Spleen (tissue), 11 donors: ENCODE measurements at regions not wholly inside any gene's neighbourhood (a gene's known extent, or its start where the extent isn't known, plus 50 kb on each side); places are given as distances from the start of the nearest gene placed in this dataset.

ENCODE experiments used
- DNase-seq: peaks from one replicate; pipeline ENCODE4 v3.0.0-alpha.2; 2020
- H3K27ac ChIP-seq, 8 donors: fragments of 200-600 bp; sonication (generic) in 7 of 8; 1 replicate in 4 of 8; 2 replicates in 4 of 8; pipeline versions ENCODE4 v1.5.0 to v1.8.0; 2016 to 2021; ENCODE audit warnings: inconsistent platforms in 4 of 8, mild to moderate bottlenecking in 4 of 8, moderate library complexity in 1 of 8
- H3K27me3 ChIP-seq, 7 donors: fragments of 200-600 bp; sonication (generic) in 6 of 7; replicated peaks in 1 of 7; 1 replicate in 4 of 7; 2 replicates in 3 of 7; pipeline versions ENCODE4 v1.5.0 to v1.8.0; 2016 to 2021; ENCODE audit warnings: inconsistent platforms in 3 of 7, mild to moderate bottlenecking in 1 of 7
- H3K36me3 ChIP-seq, 6 donors: fragments of 200-600 bp; sonication (generic) in 5 of 6; 1 replicate in 4 of 6; 2 replicates in 2 of 6; pipeline versions ENCODE4 v1.5.0 to v1.8.0; 2016 to 2021; ENCODE audit warnings: inconsistent platforms in 2 of 6
- H3K4me1 ChIP-seq, 6 donors: fragments of 200-600 bp; sonication (generic) in 5 of 6; 1 replicate in 3 of 6; 2 replicates in 3 of 6; pipeline versions ENCODE4 v1.5.0 to v1.8.0; 2016 to 2021; ENCODE audit warnings: inconsistent platforms in 3 of 6
- H3K4me3 ChIP-seq, 8 donors: fragments of 200-600 bp; sonication (generic) in 7 of 8; 1 replicate in 4 of 8; 2 replicates in 4 of 8; pipeline versions ENCODE4 v1.5.0 to v1.8.0; 2016 to 2021; ENCODE audit warnings: inconsistent platforms in 4 of 8, mild to moderate bottlenecking in 4 of 8, moderate library complexity in 2 of 8
- H3K9me3 ChIP-seq, 8 donors: fragments of 200-600 bp; sonication (generic) in 7 of 8; 1 replicate in 4 of 8; 2 replicates in 4 of 8; pipeline versions ENCODE4 v1.5.0 to v1.8.0; 2016 to 2021; ENCODE audit warnings: inconsistent platforms in 4 of 8
- CTCF ChIP-seq, 11 experiments: fragments of 200-600 bp in 7 of 11; fragments of 450-650 bp in 4 of 11; sonication (generic) in 4 of 11; IDR thresholded peaks in 8 of 11; conservative IDR thresholded peaks in 3 of 11; 1 replicate in 7 of 11; 2 replicates in 4 of 11; pipeline versions ENCODE4 v1.4.0 to v1.8.0; 2016 to 2021; ENCODE audit warnings: antibody characterized with exemption in 11 of 11, inconsistent platforms in 4 of 11, mild to moderate bottlenecking in 1 of 11
- POLR2A ChIP-seq, 3 donors: fragments of 450-650 bp; IDR thresholded peaks; one replicate each; pipeline ENCODE4 v1.5.1; 2017; ENCODE audit warnings: antibody characterized with exemption in 3 of 3, mild to moderate bottlenecking in 1 of 3
- POLR2AphosphoS5 ChIP-seq, 3 donors: sonication (generic); formaldehyde crosslinking; IDR thresholded peaks; one replicate each; pipeline ENCODE4 v1.5.1; 2017; ENCODE audit warnings: antibody characterized with exemption in 3 of 3
- WGBS, 5 donors: extraction: QIAGEN DNeasy Blood & Tissue Kit in 3 of 5; methylation state at CpG; one replicate each; pipeline versions ENCODE4 v1.1.5 to v1.1.7; 2013 to 2018; 5-methylcytosine and 5-hydroxymethylcytosine counted together
- intact Hi-C: fragments of 100-400 bp; cut with DNase I; formaldehyde crosslinking; loops from one replicate; pipeline ENCODE4 v1.15.0; 2023; ENCODE audit warnings: low total_unique reads
- donor health status: healthy with polysubstance abuse.
- donor health status: DM: no; HTN: no; CAD: no; lungs with moderate emphysema.
- donor health status: DM: no; HTN: no; CAD: no.
- donor health status: Bipolar disorder and iron deficiency.
- donor health status: healthy.
- donor health status: DM: no; HTN: no; CAD: no.
- donor health status: DM: yes; HTN: yes; CAD: no.

- Histone ChIP-seq H3K27ac (no peak overlapping the region), H3K36me3 (no peaks in the 10 kb centered on the region), H3K4me1 (no peaks in the 10 kb centered on the region), H3K9me3 (peaks cover 0 to 22% (median 16%) of the 10 kb centered on the region in 8 donors), H3K27me3 (no peaks in the 10 kb centered on the region), H3K4me3 (no peak overlapping the region)
- DNase-seq: no peak
- intact Hi-C loops: no loop called here
- TF ChIP-seq POLR2A (IDR thresholded peaks at IDR 0.05): no peak
- TF ChIP-seq POLR2AphosphoS5 (IDR thresholded peaks at IDR 0.05): no peak
- no peak for TF ChIP-seq CTCF (IDR thresholded peaks at IDR 0.05 in 8 of 11, conservative IDR thresholded peaks at IDR 0.05 in 3 of 11)
These were observed 106.9 kb downstream of the TFAP2B start for GRCh38 chr6:50925548-50925947.

- 78 to 82% (median 82%) methylated on average over 2 of the region's 2 CpGs for WGBS, 5 donors
- no peak for DNase-seq
- intact Hi-C loops: no loop called here
- TF ChIP-seq POLR2AphosphoS5 (IDR thresholded peaks at IDR 0.05): no peak
- Histone ChIP-seq H3K4me3 (no peak overlapping the region), H3K27ac (no peak overlapping the region), H3K9me3 (peaks cover 0 to 17% (median 14%) of the 10 kb centered on the region in 8 donors), H3K4me1 (no peaks in the 10 kb centered on the region), H3K36me3 (no peaks in the 10 kb centered on the region), H3K27me3 (no peaks in the 10 kb centered on the region)
These were observed 107.3 kb downstream of the TFAP2B start for GRCh38 chr6:50925981-50926380.

GRCh38 chr6:50927800-50928199 is 109.1 kb downstream of the TFAP2B start:
- Histone ChIP-seq H3K4me1 (no peaks in the 10 kb centered on the region), H3K36me3 (no peaks in the 10 kb centered on the region), H3K4me3 (no peak overlapping the region), H3K27me3 (no peaks in the 10 kb centered on the region), H3K27ac (no peak overlapping the region), H3K9me3 (no peaks in the 10 kb centered on the region)
- DNase-seq: no peak
- TF ChIP-seq CTCF (IDR thresholded peaks at IDR 0.05 in 8 of 11, conservative IDR thresholded peaks at IDR 0.05 in 3 of 11) (no peak), POLR2A (IDR thresholded peaks at IDR 0.05) (no peak), POLR2AphosphoS5 (IDR thresholded peaks at IDR 0.05) (no peak)
- 64 to 83% (median 75%) methylated on average over 3 of the region's 3 CpGs for WGBS, 5 donors
- intact Hi-C loops: no loop called here

GRCh38 chr6:50929323-50929722 is 110.7 kb downstream of the TFAP2B start:
- Histone ChIP-seq H3K36me3 (no peaks in the 10 kb centered on the region), H3K4me1 (no peaks in the 10 kb centered on the region), H3K9me3 (no peaks in the 10 kb centered on the region), H3K27ac (no peak overlapping the region), H3K4me3 (no peak overlapping the region), H3K27me3 (no peaks in the 10 kb centered on the region)
- intact Hi-C loops: no loop called here
- TF ChIP-seq CTCF (IDR thresholded peaks at IDR 0.05 in 8 of 11, conservative IDR thresholded peaks at IDR 0.05 in 3 of 11): no peak
- TF ChIP-seq POLR2AphosphoS5 (IDR thresholded peaks at IDR 0.05): no peak
- no peak for TF ChIP-seq POLR2A (IDR thresholded peaks at IDR 0.05)
- DNase-seq: no peak
- WGBS, 5 donors: 65 to 80% (median 73%) methylated on average over 3 of the region's 3 CpGs

GRCh38 chr6:50935442-50935841 is 116.8 kb downstream of the TFAP2B start:
- Histone ChIP-seq H3K36me3 (no peaks in the 10 kb centered on the region), H3K27ac (peak overlapping the region in 6 of 8 donors; percentile 48 to 69 (median 56)), H3K27me3 (no peaks in the 10 kb centered on the region), H3K9me3 (no peaks in the 10 kb centered on the region), H3K4me3 (no peak overlapping the region), H3K4me1 (peaks cover 0 to 9% (median 3%) of the 10 kb centered on the region in 6 donors)
- no peak for DNase-seq
- TF ChIP-seq POLR2A (IDR thresholded peaks at IDR 0.05) (no peak), POLR2AphosphoS5 (IDR thresholded peaks at IDR 0.05) (no peak), CTCF (IDR thresholded peaks at IDR 0.05 in 8 of 11, conservative IDR thresholded peaks at IDR 0.05 in 3 of 11) (no peak)
- intact Hi-C loops: no loop called here
